MM.1S (cell line): ENCODE measurements at regions not wholly inside any gene's neighbourhood (a gene's known extent, or its start where the extent isn't known, plus 50 kb on each side); places are given as distances from the start of the nearest gene placed in this dataset.
"Not testable (repeated sequence)": the region's sequence is repeated elsewhere in the genome, so short reads cannot be mapped to it uniquely, and the experiment has no call there.

Source experiments
- EZH2 ChIP-seq: fragments of 300-600 bp; sonication (generic); optimal IDR thresholded peaks from 2 replicates; pipeline ENCODE3; 2017; ENCODE audit warnings: low read depth, mild to moderate bottlenecking, antibody characterized with exemption, low read length, mixed read lengths
- TF ChIP-seq, protein P1 (sequence below): fragments of 300-600 bp; sonication (generic); IDR thresholded peaks from 2 replicates; pipeline ENCODE4 v1.5.1; 2016; ENCODE audit warnings: antibody characterized with exemption, low read length, mixed read lengths

- not testable (repeated sequence) for TF ChIP-seq EZH2
- TF ChIP-seq, protein P1, sequence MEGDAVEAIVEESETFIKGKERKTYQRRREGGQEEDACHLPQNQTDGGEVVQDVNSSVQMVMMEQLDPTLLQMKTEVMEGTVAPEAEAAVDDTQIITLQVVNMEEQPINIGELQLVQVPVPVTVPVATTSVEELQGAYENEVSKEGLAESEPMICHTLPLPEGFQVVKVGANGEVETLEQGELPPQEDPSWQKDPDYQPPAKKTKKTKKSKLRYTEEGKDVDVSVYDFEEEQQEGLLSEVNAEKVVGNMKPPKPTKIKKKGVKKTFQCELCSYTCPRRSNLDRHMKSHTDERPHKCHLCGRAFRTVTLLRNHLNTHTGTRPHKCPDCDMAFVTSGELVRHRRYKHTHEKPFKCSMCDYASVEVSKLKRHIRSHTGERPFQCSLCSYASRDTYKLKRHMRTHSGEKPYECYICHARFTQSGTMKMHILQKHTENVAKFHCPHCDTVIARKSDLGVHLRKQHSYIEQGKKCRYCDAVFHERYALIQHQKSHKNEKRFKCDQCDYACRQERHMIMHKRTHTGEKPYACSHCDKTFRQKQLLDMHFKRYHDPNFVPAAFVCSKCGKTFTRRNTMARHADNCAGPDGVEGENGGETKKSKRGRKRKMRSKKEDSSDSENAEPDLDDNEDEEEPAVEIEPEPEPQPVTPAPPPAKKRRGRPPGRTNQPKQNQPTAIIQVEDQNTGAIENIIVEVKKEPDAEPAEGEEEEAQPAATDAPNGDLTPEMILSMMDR = not testable (repeated sequence)
Observed at GRCh38 chr1:234810726-234811125, 200.7 kb upstream of the IRF2BP2 start.
